H1 (cell line): ENCODE measurements at regions not wholly inside any gene's neighbourhood (a gene's known extent, or its start where the extent isn't known, plus 50 kb on each side); places are given as distances from the start of the nearest gene placed in this dataset.

Experiments used
- CTCF ChIA-PET: fragments of 300-600 bp; sonication (Branson Sonifier 250); formaldehyde crosslinking; loops from one replicate; lab custom pipeline; 2021; ENCODE audit not compliant: partially characterized antibody; lab: Charles Lee
- POLR2A ChIA-PET: fragments of 300-600 bp; sonication (Branson Sonifier 250); formaldehyde crosslinking; loops from one replicate; lab custom pipeline; 2021; ENCODE audit warnings: inconsistent platforms; ENCODE audit not compliant: partially characterized antibody; lab: Charles Lee
- DNase-seq, 2 experiments: peaks; one replicate each; pipeline versions ENCODE4 v3.0.0 to v3.0.0-alpha.2; 2010 to 2022; ENCODE audit warnings: low spot score in 2 of 2, low read depth in 1 of 2, mixed read lengths in 1 of 2
- FAIRE-seq: peaks from 2 replicates; lab custom pipeline; 2011; peaks lifted over from hg19 to GRCh38; lab: Jason Lieb, UNC
- H2AFZ ChIP-seq: 2 replicates; pipeline ENCODE4 v1.8.1; 2012; ENCODE audit warnings: low read length, inconsistent platforms
- H2AK5ac ChIP-seq: 2 replicates; pipeline ENCODE4 v1.6.1; 2013; ENCODE audit warnings: low read depth, low read length
- H2BK120ac ChIP-seq: replicated peaks from 2 replicates; pipeline ENCODE3; 2013; ENCODE audit warnings: low read depth, low read length, inconsistent platforms
- H2BK12ac ChIP-seq: 2 replicates; pipeline ENCODE4 v1.6.1; 2013; ENCODE audit warnings: low read depth, low read length
- H2BK15ac ChIP-seq: 2 replicates; pipeline ENCODE4 v1.6.1; 2013; ENCODE audit warnings: low read length
- H2BK20ac ChIP-seq: 2 replicates; pipeline ENCODE4 v1.6.1; 2013; ENCODE audit warnings: low read length
- H2BK5ac ChIP-seq: 2 replicates; pipeline ENCODE4 v1.6.1; 2013; ENCODE audit warnings: low read depth, low read length
- H3K14ac ChIP-seq: 2 replicates; pipeline ENCODE4 v1.6.1; 2013; ENCODE audit warnings: inconsistent platforms; ENCODE audit not compliant: insufficient read length
- H3K18ac ChIP-seq: 2 replicates; pipeline ENCODE4 v1.6.1; 2013; ENCODE audit warnings: low read length; ENCODE audit errors: extremely low read depth
- H3K23ac ChIP-seq: 2 replicates; pipeline ENCODE4 v1.6.1; 2013; ENCODE audit warnings: inconsistent platforms; ENCODE audit not compliant: insufficient read length
- H3K23me2 ChIP-seq: 2 replicates; pipeline ENCODE4 v1.6.1; 2013; ENCODE audit warnings: low read depth, low read length
- H3K27ac ChIP-seq: 2 replicates; pipeline ENCODE4 v1.6.1; 2011; ENCODE audit warnings: low read depth, low read length, inconsistent platforms
- H3K27me3 ChIP-seq, 4 experiments: replicated peaks in 1 of 4; 1 replicate in 1 of 4; 2 replicates in 3 of 4; pipeline versions ENCODE4 v1.6.1 to v1.8.1; 2011 to 2013; ENCODE audit warnings: low read length in 3 of 4, mild to moderate bottlenecking in 3 of 4, inconsistent platforms in 2 of 4, mixed read lengths in 2 of 4, moderate library complexity in 1 of 4; ENCODE audit not compliant: control insufficient read depth in 3 of 4, insufficient read depth in 3 of 4; ENCODE audit errors: extremely low read depth in 1 of 4
- H3K36me3 ChIP-seq, 4 experiments: 2 replicates each; pipeline versions ENCODE4 v1.6.1 to v1.8.1; 2011 to 2013; ENCODE audit warnings: mild to moderate bottlenecking in 4 of 4, low read length in 3 of 4, moderate library complexity in 2 of 4, control low read depth in 1 of 4, inconsistent platforms in 1 of 4; ENCODE audit not compliant: insufficient read depth in 4 of 4, control insufficient read depth in 2 of 4
- H3K4ac ChIP-seq: replicated peaks from 2 replicates; pipeline ENCODE3; 2013; ENCODE audit warnings: low read length, low read depth, mixed read lengths, inconsistent platforms; ENCODE audit not compliant: insufficient read length
- H3K4me1 ChIP-seq, 4 experiments: replicated peaks in 1 of 4; 1 replicate in 1 of 4; 2 replicates in 3 of 4; pipeline versions ENCODE4 v1.6.1 to v1.8.1; 2011 to 2013; ENCODE audit warnings: low read length in 3 of 4, inconsistent platforms in 2 of 4, mixed read lengths in 1 of 4; ENCODE audit not compliant: insufficient read depth in 4 of 4, control insufficient read depth in 3 of 4
- H3K4me2 ChIP-seq, 2 experiments: 2 replicates each; pipeline versions ENCODE4 v1.6.1 to v1.8.1; 2011 to 2013; ENCODE audit warnings: low read depth in 2 of 2, low read length in 2 of 2, control low read depth in 1 of 2, inconsistent platforms in 1 of 2, mild to moderate bottlenecking in 1 of 2; ENCODE audit not compliant: insufficient read depth in 1 of 2
- H3K4me3 ChIP-seq, 4 experiments: fragments of 200-600, 300-600 bp in 1 of 4; sonication (generic), shearing (Covaris generic), sonication (Bioruptor Twin) in 1 of 4; 2 replicates each; pipeline versions ENCODE4 v1.5.1 to v1.8.1; 2011 to 2016; ENCODE audit warnings: low read length in 4 of 4, low read depth in 3 of 4, control low read depth in 2 of 4, inconsistent platforms in 2 of 4, mild to moderate bottlenecking in 2 of 4, mixed read lengths in 1 of 4, moderate library complexity in 1 of 4; ENCODE audit not compliant: insufficient read depth in 2 of 4; ENCODE audit errors: extremely low read depth in 1 of 4
- H3K56ac ChIP-seq: replicated peaks from 2 replicates; pipeline ENCODE3; 2013; ENCODE audit warnings: low read depth, mild to moderate bottlenecking, mixed read lengths, low read length, inconsistent platforms; ENCODE audit not compliant: insufficient read length
- H3K79me1 ChIP-seq: 2 replicates; pipeline ENCODE4 v1.6.1; 2013; ENCODE audit warnings: low read depth, low read length, control low read depth
- H3K79me2 ChIP-seq, 2 experiments: 2 replicates each; pipeline versions ENCODE4 v1.6.1 to v1.8.1; 2012 to 2013; ENCODE audit warnings: low read length in 2 of 2, mild to moderate bottlenecking in 2 of 2, inconsistent platforms in 1 of 2; ENCODE audit not compliant: insufficient read depth in 2 of 2, control insufficient read depth in 1 of 2
- H3K9ac ChIP-seq, 4 experiments: replicated peaks in 1 of 4; 1 replicate in 1 of 4; 2 replicates in 3 of 4; pipeline versions ENCODE4 v1.6.1 to v1.8.1; 2011 to 2013; ENCODE audit warnings: low read depth in 3 of 4, low read length in 3 of 4, control low read depth in 2 of 4, mild to moderate bottlenecking in 2 of 4, moderate library complexity in 2 of 4, inconsistent platforms in 1 of 4; ENCODE audit errors: extremely low read depth in 1 of 4
- H3K9me3 ChIP-seq, 2 experiments: 2 replicates each; pipeline versions ENCODE4 v1.6.1 to v1.8.1; 2012 to 2013; ENCODE audit warnings: mild to moderate bottlenecking in 2 of 2, moderate library complexity in 2 of 2, control low read depth in 1 of 2, inconsistent platforms in 1 of 2, low read depth in 1 of 2, low read length in 1 of 2, mixed read lengths in 1 of 2; ENCODE audit not compliant: insufficient read depth in 2 of 2
- H4K20me1 ChIP-seq, 2 experiments: replicated peaks in 1 of 2; 2 replicates each; pipeline versions ENCODE3 to v1.8.1; 2011 to 2013; ENCODE audit warnings: inconsistent platforms in 2 of 2, low read length in 2 of 2, mild to moderate bottlenecking in 1 of 2; ENCODE audit not compliant: insufficient read depth in 2 of 2, control insufficient read depth in 1 of 2
- H4K5ac ChIP-seq: 2 replicates; pipeline ENCODE4 v1.6.1; 2013; ENCODE audit warnings: low read length, low read depth, mixed read lengths, inconsistent platforms; ENCODE audit not compliant: insufficient read length
- H4K8ac ChIP-seq: 2 replicates; pipeline ENCODE4 v1.8.0; 2013; ENCODE audit warnings: mild to moderate bottlenecking, moderate library complexity, low read length, inconsistent platforms; ENCODE audit not compliant: insufficient read depth; ENCODE audit errors: extremely low read depth
- H4K91ac ChIP-seq: replicated peaks from 2 replicates; pipeline ENCODE3; 2013; ENCODE audit warnings: low read length, mixed read lengths, inconsistent platforms; ENCODE audit not compliant: insufficient read length
- EP300 ChIP-seq, 2 experiments: IDR thresholded peaks; 1 replicate in 1 of 2; 2 replicates in 1 of 2; pipeline ENCODE4 v1.6.1; 2011 to 2012; ENCODE audit warnings: low read depth in 2 of 2, low read length in 2 of 2, mild to moderate bottlenecking in 2 of 2, borderline replicate concordance in 1 of 2, inconsistent platforms in 1 of 2, moderate library complexity in 1 of 2
- JUND ChIP-seq: IDR thresholded peaks from 2 replicates; pipeline ENCODE4 v1.6.1; 2011; ENCODE audit warnings: mild to moderate bottlenecking, improper control_type of control experiment, low read length
- RAD21 ChIP-seq, 2 experiments: IDR thresholded peaks in 1 of 2; conservative IDR thresholded peaks in 1 of 2; 2 replicates each; pipeline ENCODE4 v1.6.1; 2011; ENCODE audit warnings: low read depth in 2 of 2, low read length in 2 of 2, improper control_type of control experiment in 1 of 2, inconsistent platforms in 1 of 2, mild to moderate bottlenecking in 1 of 2, moderate library complexity in 1 of 2
- WGBS, 2 experiments: shearing (Covaris generic) in 1 of 2; methylation state at CpG; one replicate each; pipeline versions ENCODE4 v1.1.6 to v1.1.7; 2013 to 2015; ENCODE audit warnings: low lambda C conversion rate in 2 of 2, mixed read lengths in 2 of 2, inconsistent platforms in 1 of 2, low coverage in 1 of 2, missing lambda C conversion rate in 1 of 2; ENCODE audit not compliant: insufficient replicate concordance in 2 of 2, insufficient coverage in 1 of 2, insufficient read length in 1 of 2; ENCODE audit errors: extremely low coverage in 1 of 2, missing lambda C conversion rate in 1 of 2; 5-methylcytosine and 5-hydroxymethylcytosine counted together
- TF ChIP-seq, protein P1 (sequence below): IDR thresholded peaks from 2 replicates; pipeline ENCODE4 v1.6.1; 2012; ENCODE audit warnings: inconsistent platforms

DNA sequence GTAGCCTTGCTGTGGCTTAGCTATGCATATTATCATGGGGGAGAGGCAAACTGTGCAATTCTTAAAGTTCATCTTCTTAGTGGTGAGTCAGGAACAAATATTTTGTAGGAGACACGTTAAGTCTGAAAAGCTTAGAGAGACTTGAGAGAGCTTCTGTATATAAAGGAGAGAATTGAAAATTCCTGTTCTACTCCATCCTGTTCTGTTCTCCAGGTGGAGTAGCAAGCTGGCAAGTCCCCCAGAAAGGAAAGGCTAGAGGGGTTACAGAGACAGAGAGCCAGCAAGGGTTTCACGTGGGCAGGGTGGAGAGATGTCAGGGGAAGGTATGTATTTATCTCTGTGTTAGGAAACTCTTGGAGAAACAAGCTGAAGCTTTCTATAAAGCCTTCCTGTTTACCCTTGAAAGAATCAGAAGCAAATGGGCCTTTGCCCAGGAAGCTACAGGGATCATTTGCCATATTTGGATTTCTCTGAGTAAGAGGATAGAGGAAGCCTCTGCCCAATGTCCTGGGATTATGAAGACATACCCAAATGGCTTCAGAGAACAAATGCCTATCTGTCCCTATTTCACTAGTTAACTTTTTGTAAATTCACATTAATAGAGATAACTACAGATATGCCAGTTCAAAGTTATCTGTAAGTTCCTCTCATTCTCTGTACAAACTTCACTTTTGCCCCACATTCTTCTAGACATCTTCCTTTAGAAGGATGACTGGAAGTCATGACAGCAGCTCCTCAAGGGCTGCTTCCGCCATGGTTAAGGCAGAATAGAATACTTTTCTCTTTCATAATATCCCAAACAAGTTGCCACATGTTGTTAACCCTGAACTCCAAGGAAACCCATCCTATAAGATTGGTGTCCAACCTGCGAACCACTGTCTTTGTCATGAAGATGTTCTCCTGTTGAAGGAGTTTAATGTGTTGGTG is 126.7 kb upstream of the NEDD9 start:
- Histone ChIP-seq H3K56ac (no peak overlapping the region), H4K8ac (no peak overlapping the region), H2BK12ac (no peak overlapping the region), H2BK120ac (no peak overlapping the region), H3K14ac (no peak overlapping the region), H3K18ac (no peak overlapping the region), H3K9me3 (no peaks in the 10 kb centered on the region), H3K79me2 (no peaks in the 10 kb centered on the region), H3K4me1 (no peaks in the 10 kb centered on the region), H3K4me2 (no peak overlapping the region), H3K36me3 (no peaks in the 10 kb centered on the region), H3K79me1 (no peaks in the 10 kb centered on the region; the same call in 1 of the 2 replicates), H3K23me2 (no peaks in the 10 kb centered on the region), H2AK5ac (no peak overlapping the region), H3K9ac (no peak overlapping the region), H3K27ac (no peak overlapping the region), H4K20me1 (no peaks in the 10 kb centered on the region), H2AFZ (no peak overlapping the region), H3K4ac (no peak overlapping the region), H3K27me3 (peaks cover 0 to 2% (median 0%) of the 10 kb centered on the region in 4 experiments; a peak in 1 of 7 replicates), H3K23ac (no peak overlapping the region), H4K5ac (no peak overlapping the region), H2BK20ac (no peak overlapping the region), H3K4me3 (no peak overlapping the region), H2BK15ac (no peak overlapping the region), H2BK5ac (no peak overlapping the region), H4K91ac (no peak overlapping the region)
- DNase-seq (no peak), FAIRE-seq (no peak)
- 87% methylated on average over 4 of the region's 4 CpGs; no CpG with 5 or more reads in 1 of the 2 experiments for WGBS, 2 experiments
- POLR2A ChIA-PET, result no interaction called here
- TF ChIP-seq, protein P1, sequence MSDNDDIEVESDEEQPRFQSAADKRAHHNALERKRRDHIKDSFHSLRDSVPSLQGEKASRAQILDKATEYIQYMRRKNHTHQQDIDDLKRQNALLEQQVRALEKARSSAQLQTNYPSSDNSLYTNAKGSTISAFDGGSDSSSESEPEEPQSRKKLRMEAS, result no peak
- no peak for TF ChIP-seq RAD21 (IDR thresholded peaks at IDR 0.05 in 1 of 2, conservative IDR thresholded peaks at IDR 0.05 in 1 of 2; ENCODE audit: low read depth in 2 of 2, low read length in 2 of 2)
- no peak for TF ChIP-seq JUND
- no peak for TF ChIP-seq EP300 (IDR thresholded peaks at IDR 0.05; ENCODE audit: borderline replicate concordance in 1 of 2, low read depth in 2 of 2, low read length in 2 of 2)
- CTCF ChIA-PET, result interaction anchor here (1.1 to 1.5 kb wide), 2 partner anchors 8 to 124 kb away, joined by 3 to 4 read pairs; no protein-coding TSS in a partner anchor
